ENCODE measurements at regions not wholly inside any gene's neighbourhood (a gene's known extent, or its start where the extent isn't known, plus 50 kb on each side); places are given as distances from the start of the nearest gene placed in this dataset.

GRCh38 chr15:35596285-35596684 lies 50.3 kb upstream of the DPH6 start:
- no peak for DNase-seq

DNA sequence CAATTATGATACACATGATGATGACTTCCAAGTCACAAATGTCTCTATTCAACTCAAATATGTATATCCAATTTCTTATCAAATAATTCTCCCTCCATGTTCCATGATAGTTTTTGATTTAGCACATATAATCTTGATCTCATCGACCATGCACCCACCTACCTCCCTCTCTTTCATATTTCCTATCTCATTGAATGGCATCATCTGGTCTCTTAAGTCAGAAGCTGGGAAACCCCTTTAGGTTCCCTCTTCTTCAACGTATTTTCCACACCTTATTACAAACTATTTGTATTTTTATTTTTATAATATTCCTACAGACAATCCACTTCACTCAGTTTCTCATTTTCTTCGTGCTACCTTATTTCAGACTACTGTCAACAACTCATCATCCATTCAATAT lies 56.9 kb upstream of the DPH6 start:
- DNase-seq, result no peak

- DNase-seq, result no peak
Observed at GRCh38 chr15:35603301-35603700, 57.3 kb upstream of the DPH6 start.

GRCh38 chr15:35603856-35604255 lies 57.9 kb upstream of the DPH6 start:
- no peak for DNase-seq

DNA sequence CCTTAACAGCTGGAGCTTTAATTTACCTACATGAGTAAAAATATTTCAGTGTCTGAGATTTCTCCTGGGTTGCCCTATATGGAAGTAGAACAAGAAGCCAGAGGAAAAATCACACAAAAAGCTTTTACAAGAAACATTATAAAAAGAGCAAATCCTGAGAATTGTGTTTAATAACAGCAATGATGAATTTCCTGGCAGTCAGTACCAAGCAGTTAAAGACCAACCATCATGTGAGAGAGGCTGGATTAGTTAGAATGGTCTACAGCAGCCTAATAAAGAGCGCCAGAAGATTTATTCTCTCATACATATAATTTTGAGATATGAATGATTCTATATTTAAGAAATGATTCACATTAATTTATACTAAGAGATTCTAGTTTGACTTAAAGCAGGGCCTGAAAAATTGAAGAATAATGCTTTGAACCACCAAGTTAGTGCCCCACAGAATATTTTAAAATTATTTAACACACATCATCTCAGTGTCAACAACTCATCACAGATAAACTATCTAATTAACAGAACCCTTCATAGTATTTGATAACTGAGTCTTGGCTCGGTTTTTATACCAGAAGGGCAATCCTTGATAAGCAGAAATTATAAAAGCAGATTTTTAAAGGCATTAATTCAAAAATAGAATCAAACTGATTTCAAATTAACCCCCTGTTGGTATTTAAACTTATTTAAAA lies 59.9 kb upstream of the DPH6 start:
- DNase-seq, result no peak

DNA sequence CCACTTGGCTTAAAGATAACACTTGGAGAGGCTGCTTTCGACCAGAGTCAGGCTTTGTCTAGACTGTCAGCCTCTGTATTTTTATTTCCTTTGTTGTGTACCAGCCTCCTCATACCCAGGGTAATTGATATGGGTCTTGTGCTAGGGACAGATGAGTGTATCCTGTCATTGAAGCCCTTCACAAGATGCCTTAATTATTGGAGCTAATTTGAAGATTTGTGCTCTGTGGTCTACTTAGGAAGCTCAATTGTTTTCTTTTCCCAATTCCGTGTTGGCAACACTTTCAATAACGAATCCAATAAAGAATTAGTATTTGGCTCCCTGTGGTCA lies 60.5 kb upstream of the DPH6 start:
- no peak for DNase-seq

- no peak for DNase-seq
Observed at GRCh38 chr15:35616498-35617271, 70.7 kb upstream of the DPH6 start.

DNA sequence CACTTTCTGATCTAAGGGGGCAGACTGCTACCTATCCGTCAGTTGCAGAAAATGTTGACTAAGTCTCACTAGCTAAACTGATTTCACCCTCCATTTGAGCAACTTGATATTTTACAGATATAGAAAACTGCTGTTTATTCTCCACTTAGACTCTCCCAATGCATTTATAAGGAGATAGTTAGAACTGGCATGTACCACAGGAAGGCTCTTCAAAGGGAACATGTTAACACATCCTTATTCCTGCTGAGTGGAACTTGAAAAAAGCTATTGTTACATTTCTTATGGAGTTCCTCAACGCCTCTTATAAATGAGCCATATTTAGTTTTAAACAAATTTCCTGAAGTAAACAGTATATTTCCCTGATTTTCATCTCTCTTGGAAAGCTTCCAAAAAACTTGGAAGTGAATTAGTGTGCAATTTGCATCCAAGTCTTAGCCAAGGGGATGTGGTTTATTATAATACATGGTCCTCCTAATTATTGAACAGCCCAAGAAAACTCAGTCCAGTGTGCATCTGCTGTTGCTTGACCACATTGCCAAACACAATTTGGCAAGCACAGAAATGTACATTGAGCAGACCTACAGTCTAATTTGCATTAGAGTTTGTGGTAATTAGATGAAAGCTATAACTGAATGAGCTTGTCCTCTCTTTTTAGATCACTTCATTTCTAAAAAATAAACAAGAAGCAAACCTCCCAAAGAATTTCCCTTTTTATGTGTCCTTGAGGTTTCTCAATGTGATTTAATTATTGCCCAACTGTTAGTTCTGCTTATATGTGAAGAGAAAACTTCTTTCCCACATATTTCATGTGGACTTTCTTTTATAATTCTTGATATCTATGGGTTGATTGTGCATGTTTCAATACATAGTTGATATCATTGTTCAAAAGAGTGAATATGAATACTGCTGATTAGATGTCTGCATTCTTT lies 72.6 kb upstream of the DPH6 start:
- no peak for DNase-seq

- no peak for DNase-seq
Observed at GRCh38 chr15:35622641-35623340, 76.8 kb upstream of the DPH6 start.

- no peak for DNase-seq
Observed at GRCh38 chr15:35624881-35625280, 78.9 kb upstream of the DPH6 start.

DNA sequence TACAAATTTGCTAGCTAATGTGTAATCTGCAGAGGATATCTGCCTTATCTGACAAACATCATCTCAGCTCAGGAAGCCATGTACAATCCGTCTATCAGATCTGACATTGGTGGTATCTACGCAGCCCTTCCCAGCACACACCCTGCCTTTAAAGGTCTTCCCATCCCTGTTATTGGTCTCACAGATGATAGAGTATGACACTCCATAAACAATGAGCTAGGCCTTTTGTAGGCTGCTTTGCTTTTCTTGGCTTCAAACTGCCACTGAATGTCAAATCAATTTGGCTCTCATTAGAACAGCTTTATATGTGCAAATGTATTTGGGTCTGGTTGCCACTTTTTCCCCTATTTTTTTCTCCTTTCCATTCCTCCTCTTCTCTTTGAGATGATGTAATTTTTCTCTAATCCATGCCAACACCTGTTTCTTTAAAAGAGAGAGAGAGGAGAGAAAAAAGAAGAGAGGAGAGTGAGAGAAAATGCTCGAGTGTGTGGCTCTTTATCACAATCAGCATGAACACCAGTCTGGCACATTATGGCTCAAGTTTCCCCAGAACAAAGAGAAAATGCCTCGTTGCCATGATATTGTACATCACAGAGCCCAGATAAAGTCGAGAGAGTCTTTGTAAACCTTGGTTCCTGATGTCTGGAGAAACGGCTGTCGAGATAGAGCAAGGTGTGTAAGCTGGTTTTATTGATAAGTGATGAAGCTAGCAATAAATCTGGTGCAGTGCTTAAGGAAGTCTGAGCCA lies 80.8 kb upstream of the DPH6 start:
- no peak for DNase-seq

GRCh38 chr15:35627696-35628095 lies 81.7 kb upstream of the DPH6 start:
- DNase-seq, result no peak

GRCh38 chr15:35629766-35630165 lies 83.8 kb upstream of the DPH6 start:
- no peak for DNase-seq

GRCh38 chr15:35630532-35630931 lies 84.6 kb upstream of the DPH6 start:
- DNase-seq, result no peak

DNA sequence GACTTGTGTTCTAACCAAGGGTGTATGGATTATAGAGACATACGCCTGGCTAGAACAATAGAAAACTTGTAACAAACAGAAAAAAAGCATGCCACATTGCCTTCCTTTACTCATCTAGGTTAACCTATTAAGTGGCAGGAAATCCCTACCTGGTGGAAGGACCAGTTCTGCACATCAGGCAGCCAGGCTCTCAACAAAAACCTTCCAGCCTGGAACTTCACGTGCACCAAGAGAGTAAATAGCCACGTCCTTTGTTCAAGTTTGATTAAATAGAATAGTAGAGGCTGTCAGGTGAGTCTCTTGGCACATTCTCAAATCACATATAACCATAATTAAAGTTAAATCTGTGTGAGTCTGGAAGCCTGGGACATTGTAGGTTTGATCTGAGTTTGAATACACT lies 85.0 kb upstream of the DPH6 start:
- peak; percentile 76 for DNase-seq

DNA sequence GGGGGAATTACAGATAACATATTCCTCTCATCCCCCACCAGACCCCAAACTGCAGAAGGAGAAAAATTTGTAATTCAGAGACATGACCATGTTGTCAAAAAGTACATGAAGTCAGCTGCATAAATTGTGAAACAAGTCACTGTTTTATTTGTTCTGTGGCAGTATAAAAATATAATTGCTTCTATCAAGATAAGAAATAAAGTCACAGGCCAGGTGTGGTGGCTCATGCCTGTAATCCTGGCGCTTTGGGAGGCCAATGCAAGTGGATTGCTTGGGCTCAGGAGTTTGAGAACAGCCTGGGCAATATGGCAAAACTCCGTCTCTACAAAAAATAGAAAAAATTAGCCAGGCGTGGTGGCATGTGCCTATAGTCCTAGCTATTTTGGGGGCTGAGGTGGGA lies 87.7 kb upstream of the DPH6 start:
- DNase-seq, result no peak

DNA sequence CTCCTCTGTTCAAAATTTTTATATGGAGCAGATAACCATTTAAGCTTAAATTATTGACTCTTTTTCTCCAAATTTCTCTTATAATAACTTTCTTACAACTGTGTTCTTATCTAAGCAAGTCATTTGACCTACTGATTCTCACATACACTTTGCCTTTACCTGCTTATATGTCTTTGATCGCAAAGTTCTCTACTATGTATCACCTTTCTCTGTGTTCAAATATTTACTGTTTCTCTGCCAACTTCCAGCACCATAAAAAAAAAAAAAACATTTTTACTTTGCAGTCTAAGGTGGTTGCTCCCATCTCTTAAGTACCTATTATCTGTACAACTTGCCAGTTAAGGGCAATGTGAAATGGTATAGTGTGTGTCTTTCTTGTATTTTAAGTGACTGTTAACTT lies 100.8 kb upstream of the DPH6 start:
- no peak for DNase-seq

DNA sequence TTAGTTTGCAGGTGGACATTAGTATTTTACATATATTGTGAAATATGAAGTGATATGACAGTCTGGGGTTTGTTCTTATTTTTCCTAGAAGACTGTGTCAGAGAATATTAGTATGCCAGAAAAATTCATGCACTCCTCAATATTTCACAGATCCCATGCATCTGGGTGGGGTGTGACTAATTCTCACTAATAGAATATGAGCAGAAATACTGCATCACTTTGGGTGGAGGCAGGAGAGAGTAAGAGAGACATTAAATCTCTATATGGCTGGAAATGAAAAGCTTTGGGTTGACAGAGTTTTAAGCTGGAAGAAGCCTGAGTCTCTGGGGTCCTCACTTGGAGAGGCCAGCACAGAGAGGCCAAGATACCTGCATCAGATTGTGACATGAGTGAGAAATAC lies 101.3 kb upstream of the DPH6 start:
- DNase-seq, result no peak

DNA sequence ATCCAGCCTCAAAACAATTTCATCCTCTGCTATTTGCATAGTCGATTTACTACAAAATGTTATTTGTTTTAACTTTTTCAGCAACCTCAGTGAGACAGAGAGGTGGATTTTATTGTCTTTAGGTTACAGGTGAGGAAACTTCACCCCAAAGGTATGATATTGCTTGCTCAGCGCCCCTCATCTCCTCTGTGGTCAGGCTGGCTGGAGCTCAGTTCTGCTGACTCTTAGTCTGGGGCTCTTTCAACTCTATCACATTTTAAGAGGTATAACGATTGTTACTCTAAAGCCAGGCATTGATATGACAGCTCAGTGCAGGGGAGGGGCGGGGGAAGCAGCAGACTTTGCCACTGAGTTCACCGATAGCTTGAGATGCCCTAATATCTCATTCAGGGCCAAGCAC lies 103.0 kb upstream of the DPH6 start:
- DNase-seq, result no peak

DNA sequence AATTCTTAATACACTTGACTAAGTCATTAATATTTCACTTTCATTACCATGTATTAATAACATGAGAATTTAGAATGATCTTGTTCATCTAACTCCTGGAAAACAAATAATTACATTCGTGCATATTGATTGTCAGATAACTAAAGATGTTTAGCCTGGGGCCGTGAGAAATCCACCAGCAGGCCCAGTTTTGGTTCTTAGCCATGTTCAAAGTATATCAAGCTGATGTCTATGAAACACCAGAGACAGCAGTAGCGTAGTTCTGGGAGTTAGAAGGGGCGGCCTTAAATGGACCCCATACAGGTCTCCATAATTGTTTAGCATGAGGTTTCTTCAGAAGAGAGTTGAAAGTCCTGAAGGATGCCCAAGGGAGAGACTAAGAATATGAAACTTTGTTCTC lies 103.6 kb upstream of the DPH6 start:
- DNase-seq, result no peak

- no peak for DNase-seq
Observed at GRCh38 chr15:35654332-35654731, 108.4 kb upstream of the DPH6 start.

DNA sequence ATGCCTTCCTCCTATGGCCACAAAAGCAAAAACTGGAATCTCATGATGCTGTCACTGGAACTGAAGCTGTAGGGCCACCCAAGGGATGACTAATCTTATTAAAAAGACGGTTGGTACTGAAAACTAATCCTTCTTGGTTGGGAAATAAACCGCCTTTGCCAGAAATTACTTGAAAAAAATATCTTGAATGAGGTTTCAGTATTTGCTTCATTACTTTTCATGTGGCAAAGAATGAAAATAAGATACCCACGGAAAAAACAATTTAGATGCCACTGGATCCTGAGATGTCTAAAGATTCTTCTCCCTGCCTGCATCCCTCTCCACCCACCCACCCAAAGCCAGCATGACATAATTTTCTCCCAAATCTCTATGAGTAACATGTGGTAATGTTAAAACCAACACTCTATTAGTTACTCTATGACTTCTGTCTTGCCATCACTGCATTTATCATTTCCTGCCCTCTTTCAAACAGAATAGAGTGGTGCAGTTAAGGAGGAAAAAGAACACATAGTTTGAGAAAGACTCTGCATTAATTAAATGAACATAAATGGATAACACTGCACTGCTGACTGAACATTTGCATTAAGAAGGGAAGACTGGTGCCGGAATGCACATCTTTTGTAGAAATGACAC lies 111.8 kb upstream of the DPH6 start:
- no peak for DNase-seq

Measured in NCI-H2081 treated with DMSO at 0.1 percent for 48 hours (cell line).